ENCODE measurements at regions not wholly inside any gene's neighbourhood (a gene's known extent, or its start where the extent isn't known, plus 50 kb on each side); places are given as distances from the start of the nearest gene placed in this dataset.
A peak's percentile ranks its signal among the peaks of the same experiment; 100 is the strongest.
"Not testable (repeated sequence)": the region's sequence is repeated elsewhere in the genome, so short reads cannot be mapped to it uniquely, and the experiment has no call there.

GRCh38 chr16:66176731-66177130 is 189.8 kb upstream of the CDH5 start:
- DNase-seq: no peak
- H3K9ac ChIP-seq (ENCODE audit: low read length): no peak overlapping the region
- H3K79me2 ChIP-seq (ENCODE audit: low read length): no peaks in the 10 kb centered on the region
- H3K4me1 ChIP-seq (ENCODE audit: low read length): no peaks in the 10 kb centered on the region
- no peak overlapping the region for H2AFZ ChIP-seq (ENCODE audit: low read length)
- H3K9me2 ChIP-seq (replicated peaks; ENCODE audit: insufficient read depth, low read length): no peaks in the 10 kb centered on the region
- no peaks in the 10 kb centered on the region for H4K20me1 ChIP-seq (ENCODE audit: insufficient read depth, low read depth, low read length)
- no peak overlapping the region for H3K4me2 ChIP-seq (ENCODE audit: low read depth, low read length, poor library complexity, severe bottlenecking)
- no peaks in the 10 kb centered on the region for H3K36me3 ChIP-seq (ENCODE audit: insufficient read depth, low read length)
- H3K9me3 ChIP-seq (ENCODE audit: low read length): no peaks in the 10 kb centered on the region
- H3K27ac ChIP-seq (ENCODE audit: low read length): no peak overlapping the region
- H3K4me3 ChIP-seq (ENCODE audit: low read length): no peak overlapping the region
- 0 out of 2 replicates have a peak, but pooled peaks cover 4% of the 10 kb centered on the region for H3K27me3 ChIP-seq (ENCODE audit: low read length)

GRCh38 chr16:66176111-66176510 is 190.4 kb upstream of the CDH5 start:
- Histone ChIP-seq H3K4me2 (ENCODE audit: low read depth, low read length, poor library complexity, severe bottlenecking) (no peak overlapping the region), H3K36me3 (ENCODE audit: insufficient read depth, low read length) (no peaks in the 10 kb centered on the region), H2AFZ (ENCODE audit: low read length) (no peak overlapping the region)

GRCh38 chr16:66175636-66176035 is 190.9 kb upstream of the CDH5 start:
- Histone ChIP-seq H3K27me3 (ENCODE audit: low read length) (0 out of 2 replicates have a peak, but pooled peaks cover 4% of the 10 kb centered on the region), H3K9me2 (replicated peaks; ENCODE audit: insufficient read depth, low read length) (no peaks in the 10 kb centered on the region), H3K27ac (ENCODE audit: low read length) (no peak overlapping the region), H3K79me2 (ENCODE audit: low read length) (no peaks in the 10 kb centered on the region), H3K9me3 (ENCODE audit: low read length) (no peaks in the 10 kb centered on the region), H3K4me1 (ENCODE audit: low read length) (no peaks in the 10 kb centered on the region), H3K36me3 (ENCODE audit: insufficient read depth, low read length) (no peaks in the 10 kb centered on the region), H4K20me1 (ENCODE audit: insufficient read depth, low read depth, low read length) (no peaks in the 10 kb centered on the region), H2AFZ (ENCODE audit: low read length) (no peak overlapping the region), H3K9ac (ENCODE audit: low read length) (no peak overlapping the region), H3K4me3 (ENCODE audit: low read length) (no peak overlapping the region), H3K4me2 (ENCODE audit: low read depth, low read length, poor library complexity, severe bottlenecking) (no peak overlapping the region)
- DNase-seq: peak; percentile 25

More at GRCh38 chr16:66176111-66176510, 190.4 kb upstream of the CDH5 start:
- H3K79me2 ChIP-seq (ENCODE audit: low read length): no peaks in the 10 kb centered on the region
- no peak for DNase-seq
- no peaks in the 10 kb centered on the region for H3K9me3 ChIP-seq (ENCODE audit: low read length)
- H3K9me2 ChIP-seq (replicated peaks; ENCODE audit: insufficient read depth, low read length): no peaks in the 10 kb centered on the region
- H3K9ac ChIP-seq (ENCODE audit: low read length): no peak overlapping the region
- no peaks in the 10 kb centered on the region for H4K20me1 ChIP-seq (ENCODE audit: insufficient read depth, low read depth, low read length)
- no peak overlapping the region for H3K27ac ChIP-seq (ENCODE audit: low read length)
- no peak overlapping the region for H3K4me3 ChIP-seq (ENCODE audit: low read length)
- H3K27me3 ChIP-seq (ENCODE audit: low read length): 0 out of 2 replicates have a peak, but pooled peaks cover 4% of the 10 kb centered on the region
- no peaks in the 10 kb centered on the region for H3K4me1 ChIP-seq (ENCODE audit: low read length)

- H3K9ac ChIP-seq (ENCODE audit: low read length): no peak overlapping the region
- H2AFZ ChIP-seq (ENCODE audit: low read length): no peak overlapping the region
Observed at GRCh38 chr16:66175058-66175457, 191.4 kb upstream of the CDH5 start.

GRCh38 chr16:66173796-66174195 is 192.7 kb upstream of the CDH5 start:
- not testable (repeated sequence) for H3K9me2 ChIP-seq (replicated peaks; ENCODE audit: insufficient read depth, low read length); H3K36me3 ChIP-seq (ENCODE audit: insufficient read depth, low read length); H3K4me2 ChIP-seq (ENCODE audit: low read depth, low read length, poor library complexity, severe bottlenecking); H3K9ac ChIP-seq (ENCODE audit: low read length); H3K27ac ChIP-seq (ENCODE audit: low read length); H3K9me3 ChIP-seq (ENCODE audit: low read length); H3K27me3 ChIP-seq (ENCODE audit: low read length); H3K4me3 ChIP-seq (ENCODE audit: low read length); H3K4me1 ChIP-seq (ENCODE audit: low read length); H4K20me1 ChIP-seq (ENCODE audit: insufficient read depth, low read depth, low read length); H3K79me2 ChIP-seq (ENCODE audit: low read length); H2AFZ ChIP-seq (ENCODE audit: low read length)
- peak; percentile 14 for DNase-seq

More at GRCh38 chr16:66175058-66175457, 191.4 kb upstream of the CDH5 start:
- Histone ChIP-seq H3K27me3 (ENCODE audit: low read length) (no peaks in the 10 kb centered on the region), H4K20me1 (ENCODE audit: insufficient read depth, low read depth, low read length) (no peaks in the 10 kb centered on the region), H3K4me1 (ENCODE audit: low read length) (no peaks in the 10 kb centered on the region), H3K36me3 (ENCODE audit: insufficient read depth, low read length) (no peaks in the 10 kb centered on the region), H3K4me2 (ENCODE audit: low read depth, low read length, poor library complexity, severe bottlenecking) (no peak overlapping the region), H3K9me3 (ENCODE audit: low read length) (no peaks in the 10 kb centered on the region), H3K4me3 (ENCODE audit: low read length) (no peak overlapping the region), H3K79me2 (ENCODE audit: low read length) (no peaks in the 10 kb centered on the region), H3K27ac (ENCODE audit: low read length) (no peak overlapping the region), H3K9me2 (replicated peaks; ENCODE audit: insufficient read depth, low read length) (no peaks in the 10 kb centered on the region)
- no peak for DNase-seq

GRCh38 chr16:66173181-66173580 is 193.3 kb upstream of the CDH5 start:
- not testable (repeated sequence) for H3K9me2 ChIP-seq (replicated peaks; ENCODE audit: insufficient read depth, low read length); H3K79me2 ChIP-seq (ENCODE audit: low read length); H3K4me1 ChIP-seq (ENCODE audit: low read length); H2AFZ ChIP-seq (ENCODE audit: low read length); H3K4me3 ChIP-seq (ENCODE audit: low read length); H3K27me3 ChIP-seq (ENCODE audit: low read length); H3K4me2 ChIP-seq (ENCODE audit: low read depth, low read length, poor library complexity, severe bottlenecking); H3K36me3 ChIP-seq (ENCODE audit: insufficient read depth, low read length); H3K9me3 ChIP-seq (ENCODE audit: low read length); H4K20me1 ChIP-seq (ENCODE audit: insufficient read depth, low read depth, low read length); H3K9ac ChIP-seq (ENCODE audit: low read length); H3K27ac ChIP-seq (ENCODE audit: low read length)
- DNase-seq: peak; percentile 33

GRCh38 chr16:66172463-66172862 is 194.0 kb upstream of the CDH5 start:
- Histone ChIP-seq H3K9me3 (ENCODE audit: low read length) (no peaks in the 10 kb centered on the region), H3K27ac (ENCODE audit: low read length) (no peak overlapping the region), H3K4me3 (ENCODE audit: low read length) (no peak overlapping the region), H3K36me3 (ENCODE audit: insufficient read depth, low read length) (no peaks in the 10 kb centered on the region), H3K79me2 (ENCODE audit: low read length) (no peaks in the 10 kb centered on the region), H3K9me2 (replicated peaks; ENCODE audit: insufficient read depth, low read length) (no peaks in the 10 kb centered on the region), H3K4me1 (ENCODE audit: low read length) (no peaks in the 10 kb centered on the region), H2AFZ (ENCODE audit: low read length) (no peak overlapping the region), H3K27me3 (ENCODE audit: low read length) (no peaks in the 10 kb centered on the region), H3K9ac (ENCODE audit: low read length) (no peak overlapping the region), H4K20me1 (ENCODE audit: insufficient read depth, low read depth, low read length) (no peaks in the 10 kb centered on the region), H3K4me2 (ENCODE audit: low read depth, low read length, poor library complexity, severe bottlenecking) (no peak overlapping the region)
- DNase-seq: no peak

GRCh38 chr16:66171578-66171977 is 194.9 kb upstream of the CDH5 start:
- Histone ChIP-seq H3K36me3 (ENCODE audit: insufficient read depth, low read length) (no peaks in the 10 kb centered on the region), H3K9ac (ENCODE audit: low read length) (no peak overlapping the region), H4K20me1 (ENCODE audit: insufficient read depth, low read depth, low read length) (no peaks in the 10 kb centered on the region), H3K4me1 (ENCODE audit: low read length) (no peaks in the 10 kb centered on the region), H3K27me3 (ENCODE audit: low read length) (no peaks in the 10 kb centered on the region), H3K9me3 (ENCODE audit: low read length) (no peaks in the 10 kb centered on the region), H3K4me3 (ENCODE audit: low read length) (no peak overlapping the region), H3K79me2 (ENCODE audit: low read length) (no peaks in the 10 kb centered on the region), H3K4me2 (ENCODE audit: low read depth, low read length, poor library complexity, severe bottlenecking) (no peak overlapping the region), H3K9me2 (replicated peaks; ENCODE audit: insufficient read depth, low read length) (no peaks in the 10 kb centered on the region), H2AFZ (ENCODE audit: low read length) (no peak overlapping the region), H3K27ac (ENCODE audit: low read length) (no peak overlapping the region)
- DNase-seq: no peak

- no peaks in the 10 kb centered on the region for H3K9me2 ChIP-seq (replicated peaks; ENCODE audit: insufficient read depth, low read length)
- no peaks in the 10 kb centered on the region for H3K4me1 ChIP-seq (ENCODE audit: low read length)
- H3K27me3 ChIP-seq (ENCODE audit: low read length): no peaks in the 10 kb centered on the region
- H3K4me2 ChIP-seq (ENCODE audit: low read depth, low read length, poor library complexity, severe bottlenecking): no peak overlapping the region
- no peak overlapping the region for H2AFZ ChIP-seq (ENCODE audit: low read length)
- H3K27ac ChIP-seq (ENCODE audit: low read length): no peak overlapping the region
- H4K20me1 ChIP-seq (ENCODE audit: insufficient read depth, low read depth, low read length): no peaks in the 10 kb centered on the region
- no peaks in the 10 kb centered on the region for H3K79me2 ChIP-seq (ENCODE audit: low read length)
- no peak for DNase-seq
- H3K9me3 ChIP-seq (ENCODE audit: low read length): no peaks in the 10 kb centered on the region
- H3K9ac ChIP-seq (ENCODE audit: low read length): no peak overlapping the region
- no peaks in the 10 kb centered on the region for H3K36me3 ChIP-seq (ENCODE audit: insufficient read depth, low read length)
- H3K4me3 ChIP-seq (ENCODE audit: low read length): no peak overlapping the region
Observed at GRCh38 chr16:66170989-66171388, 195.5 kb upstream of the CDH5 start.

All from Karpas-422 (cell line).